CD4-positive, alpha-beta T cell treated with Interleukin-15 for 1 hour (primary cell): ENCODE measurements at regions not wholly inside any gene's neighbourhood (a gene's known extent, or its start where the extent isn't known, plus 50 kb on each side); places are given as distances from the start of the nearest gene placed in this dataset.
"Not testable (repeated sequence)": the region's sequence is repeated elsewhere in the genome, so short reads cannot be mapped to it uniquely, and the experiment has no call there.

Source experiments
- DNase-seq: peaks from one replicate; pipeline ENCODE4 v3.0.0-alpha.2; 2020

DNA sequence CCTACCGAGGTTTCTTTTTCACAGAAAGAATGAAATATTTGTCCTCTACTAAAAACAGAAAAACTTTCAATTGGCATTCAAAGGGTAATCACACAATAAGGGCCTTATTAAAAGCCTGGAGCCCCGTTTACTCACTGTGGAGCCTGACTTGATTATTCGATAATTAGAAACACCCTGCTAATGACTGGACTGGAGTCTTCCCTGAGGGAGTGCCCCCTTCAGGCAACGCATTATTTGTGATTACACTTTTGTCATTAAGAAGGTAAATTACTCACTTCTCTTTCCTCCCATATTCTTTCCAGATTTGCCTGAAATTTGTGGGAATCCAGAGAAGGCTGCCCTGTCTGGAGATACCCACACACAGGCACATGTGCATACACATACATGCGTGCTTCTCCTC is 444.2 kb upstream of the NPVF start:
- no peak for DNase-seq

DNA sequence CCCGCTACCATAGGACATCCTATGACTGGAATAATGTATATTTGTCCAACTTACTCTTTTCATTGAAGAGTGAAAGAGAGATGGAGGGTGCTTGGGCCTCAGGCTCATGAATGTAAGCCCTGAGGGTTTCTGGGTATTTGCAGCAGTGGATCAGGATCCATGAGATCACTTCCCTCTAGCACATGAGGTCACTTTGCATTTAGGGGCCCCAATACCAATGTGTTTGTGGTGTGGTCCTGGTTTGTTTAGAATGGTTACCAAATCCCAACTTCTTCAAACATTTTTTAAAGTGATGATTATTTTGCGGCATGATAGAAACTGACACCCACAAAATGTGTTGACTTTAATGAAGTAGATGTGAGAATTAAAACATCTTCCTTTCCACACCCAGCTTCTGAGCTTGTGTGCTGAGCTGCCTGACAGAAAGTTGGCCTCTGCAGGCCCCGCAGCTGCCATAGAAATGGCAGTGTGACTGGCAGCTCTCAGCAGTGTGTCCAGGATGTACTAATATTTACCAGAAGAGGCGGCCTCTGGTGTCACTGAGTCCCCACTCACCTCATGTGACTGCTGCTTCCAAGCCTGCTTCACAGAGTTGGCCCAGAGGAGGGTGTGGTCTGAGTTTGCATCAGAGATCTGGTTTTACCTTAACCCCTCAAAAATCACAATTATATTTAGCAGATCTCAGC is 447.6 kb upstream of the NPVF start:
- DNase-seq, result no peak

DNA sequence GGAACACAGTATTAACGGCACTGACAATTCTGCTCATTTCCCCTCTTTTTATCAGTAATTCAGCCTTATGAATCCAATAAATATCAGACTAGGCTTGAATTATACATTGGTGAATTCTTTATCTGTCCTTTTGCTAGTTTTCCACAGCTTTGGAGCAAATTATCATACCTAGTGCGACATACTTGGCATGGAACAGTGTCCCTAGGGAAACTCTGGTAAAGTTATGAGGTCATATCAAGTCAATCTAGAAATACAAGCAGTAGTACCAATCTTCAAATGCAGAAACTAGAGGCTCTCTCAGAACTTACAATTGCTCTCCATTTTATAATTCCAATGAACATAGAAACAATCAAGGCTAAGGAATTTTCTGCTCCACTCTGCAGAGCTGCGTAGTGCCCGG is 449.3 kb upstream of the NPVF start:
- no peak for DNase-seq

DNA sequence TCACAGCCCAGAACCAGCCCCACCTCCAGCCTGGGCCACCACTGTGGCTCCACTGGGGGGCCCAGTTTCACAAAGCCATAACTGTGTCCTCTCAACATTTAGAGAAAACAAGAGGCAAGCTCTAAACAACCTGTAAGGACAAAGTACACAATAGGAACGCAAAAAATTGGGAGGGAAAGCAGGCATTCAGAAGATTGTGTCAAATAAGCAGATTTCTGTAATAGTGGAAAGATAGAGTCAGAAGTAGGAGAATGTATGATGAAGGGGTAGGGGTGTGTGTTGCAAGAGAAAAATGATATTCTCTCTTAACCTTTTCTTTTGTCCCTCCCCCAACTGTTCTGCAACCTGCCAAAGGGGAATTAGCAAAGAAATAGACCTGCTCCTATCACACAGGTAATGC is 449.9 kb upstream of the NPVF start:
- DNase-seq, result no peak

DNA sequence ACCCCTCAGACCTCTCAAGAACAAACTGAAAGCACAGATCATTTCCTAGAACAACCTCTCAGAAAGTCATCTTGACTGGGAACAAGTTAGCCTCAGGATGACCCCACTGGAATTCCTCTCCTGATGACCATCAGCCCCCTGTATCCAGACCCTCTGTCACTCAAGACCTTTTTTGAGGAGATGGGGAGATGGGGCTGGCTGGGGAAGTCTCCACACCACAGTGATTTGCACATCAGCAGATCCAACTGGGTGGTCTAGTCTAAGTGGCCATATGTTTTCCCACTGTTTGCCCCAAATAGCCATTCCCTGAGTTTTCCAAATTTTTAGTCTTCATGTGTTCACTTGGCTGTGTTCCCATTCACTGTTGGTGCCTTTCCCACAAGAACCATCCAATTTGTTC is 452.4 kb upstream of the NPVF start:
- no peak for DNase-seq

DNA sequence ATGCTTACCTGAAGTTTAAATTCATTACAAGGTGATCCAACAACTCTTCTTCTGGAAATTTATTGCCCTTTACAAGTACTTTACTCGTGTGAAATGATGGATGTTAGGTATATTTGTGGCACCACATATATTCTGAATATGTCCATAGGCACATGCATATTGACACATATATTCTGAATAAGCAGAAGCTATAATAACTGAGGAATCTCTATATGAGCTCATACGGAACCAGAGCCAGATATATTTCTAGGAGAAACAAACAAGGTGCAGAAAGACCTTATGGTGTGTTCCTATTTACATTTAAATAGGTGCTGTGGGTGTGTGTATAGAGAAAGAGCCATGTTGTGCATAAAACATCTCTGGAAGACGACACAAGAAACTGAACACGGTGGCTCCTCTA is 456.1 kb upstream of the NPVF start:
- DNase-seq, result no peak

DNA sequence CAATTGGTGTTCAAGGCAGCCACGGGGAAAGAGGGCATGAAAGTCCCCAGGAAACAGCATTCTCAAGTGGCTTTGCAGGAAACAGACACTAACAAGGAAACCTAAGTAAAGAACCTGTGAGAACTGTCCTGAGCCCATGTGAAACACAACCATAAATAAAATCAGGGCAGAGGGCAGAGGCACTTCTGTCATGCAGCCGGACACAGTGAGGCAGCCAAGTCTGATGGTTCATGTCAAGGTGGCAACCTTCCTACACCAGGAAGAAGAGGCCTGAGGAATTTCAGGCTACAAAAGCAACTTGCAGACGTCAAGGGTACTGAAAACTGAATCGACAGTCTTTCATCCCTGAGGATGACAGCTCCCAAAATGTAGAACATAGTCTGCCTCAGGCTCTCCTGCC is 458.2 kb upstream of the NPVF start:
- no peak for DNase-seq

DNA sequence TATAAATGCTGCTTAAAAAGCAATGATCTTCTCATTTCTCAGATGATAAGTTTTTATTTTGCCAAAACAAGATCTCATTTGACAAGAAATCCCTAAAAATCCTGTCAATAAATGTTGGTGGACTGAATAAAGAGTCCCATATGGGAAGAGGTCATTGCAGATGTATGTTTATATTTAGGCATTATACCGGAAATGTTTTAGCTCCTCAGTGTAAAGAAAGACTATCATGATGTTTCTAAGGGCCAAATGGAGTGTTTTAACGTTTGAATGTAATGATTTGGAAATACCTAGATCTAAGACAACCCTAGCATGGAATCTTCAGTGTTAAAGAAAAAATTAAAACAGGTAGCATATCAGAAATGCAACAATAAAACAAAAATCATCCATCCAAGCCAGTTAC is 457.8 kb upstream of the NFE2L3 start:
- DNase-seq, result no peak

DNA sequence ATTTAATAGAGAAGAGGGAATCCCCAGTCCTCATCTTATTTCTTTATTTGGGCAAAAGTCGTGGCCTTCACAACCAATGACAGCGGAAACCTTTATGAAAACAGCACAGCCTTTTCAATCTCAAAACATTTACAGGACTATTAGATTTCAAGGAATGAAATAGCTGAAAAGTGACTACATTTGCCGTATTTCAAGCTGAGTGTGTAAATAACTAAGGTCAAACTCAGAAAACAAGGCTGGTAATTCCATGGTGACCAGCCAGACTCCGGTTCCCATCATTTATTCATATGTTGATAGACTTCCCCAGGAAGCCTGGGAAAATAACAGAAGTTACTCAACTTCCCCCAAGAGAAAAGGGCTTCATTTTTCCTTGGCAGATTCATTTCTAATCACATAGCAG is 457.3 kb upstream of the NFE2L3 start:
- DNase-seq, result no peak

DNA sequence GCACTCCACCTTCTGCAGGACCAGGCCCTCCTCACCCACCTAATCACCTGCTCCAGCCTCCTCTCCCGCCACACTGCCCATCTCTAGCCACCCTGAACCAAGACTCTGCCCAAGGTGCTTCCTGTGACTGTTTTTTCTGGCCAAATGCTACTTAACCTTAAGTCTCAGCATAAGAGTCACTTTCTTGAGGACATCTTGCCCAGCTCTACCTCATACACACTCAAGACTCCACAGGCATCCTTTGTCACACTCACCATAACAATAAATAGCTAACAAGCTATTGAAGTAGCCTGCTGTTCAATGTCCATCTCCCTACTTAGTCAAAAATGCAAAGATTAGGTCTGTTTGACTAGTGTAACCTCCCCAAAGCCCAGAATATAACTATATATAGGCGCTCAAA is 455.4 kb upstream of the NFE2L3 start:
- DNase-seq, result no peak

DNA sequence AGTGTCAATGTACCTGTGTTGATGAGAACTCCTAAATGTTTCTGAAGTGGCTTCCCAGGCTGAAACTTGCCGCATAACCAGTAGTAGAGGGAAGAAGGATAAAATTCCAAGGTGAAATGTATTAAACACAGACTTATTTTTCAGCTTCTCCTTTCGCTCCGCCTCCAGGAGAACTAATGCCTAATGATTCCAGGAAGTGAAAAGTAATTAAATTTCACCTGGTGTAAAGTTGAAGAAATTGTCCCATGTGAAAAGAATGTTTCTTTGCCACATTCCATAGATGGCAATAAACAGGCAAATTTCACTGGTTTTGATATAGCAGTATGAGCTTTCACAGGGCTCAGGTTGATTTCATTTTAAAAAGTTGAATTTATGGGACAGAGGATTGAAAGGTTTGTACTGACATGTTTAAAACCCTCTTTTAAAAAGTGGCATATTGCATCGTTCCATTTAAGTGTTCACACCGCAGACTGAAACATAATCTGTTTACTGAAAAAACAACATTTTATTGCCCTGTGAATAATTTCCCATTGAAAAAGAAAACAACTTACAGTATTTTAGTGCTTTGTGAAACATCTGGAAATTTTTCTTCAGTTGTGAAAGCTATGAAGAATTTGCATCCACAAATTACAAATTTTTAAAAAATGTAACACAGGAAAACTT is 453.4 kb upstream of the NFE2L3 start:
- no peak for DNase-seq

DNA sequence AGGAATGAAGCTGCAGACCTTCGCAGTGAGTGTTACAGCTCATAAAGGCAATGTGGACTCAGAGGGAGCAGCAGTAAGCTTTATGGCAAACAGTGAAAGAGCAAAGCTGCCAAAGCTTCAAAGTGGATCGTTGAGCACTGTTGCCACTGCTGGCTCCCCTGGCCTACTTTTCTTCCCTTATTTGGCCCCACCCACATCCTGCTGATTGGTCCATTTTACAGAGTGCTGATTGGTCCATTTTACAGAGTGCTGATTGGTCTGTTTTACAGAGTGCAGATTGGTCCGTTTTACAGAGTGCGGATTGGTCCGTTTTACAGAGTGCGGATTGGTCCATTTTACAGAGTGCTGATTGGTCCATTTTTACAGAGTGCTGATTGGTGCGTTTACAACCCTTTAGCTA is 451.9 kb upstream of the NFE2L3 start:
- DNase-seq, result not testable (repeated sequence)

DNA sequence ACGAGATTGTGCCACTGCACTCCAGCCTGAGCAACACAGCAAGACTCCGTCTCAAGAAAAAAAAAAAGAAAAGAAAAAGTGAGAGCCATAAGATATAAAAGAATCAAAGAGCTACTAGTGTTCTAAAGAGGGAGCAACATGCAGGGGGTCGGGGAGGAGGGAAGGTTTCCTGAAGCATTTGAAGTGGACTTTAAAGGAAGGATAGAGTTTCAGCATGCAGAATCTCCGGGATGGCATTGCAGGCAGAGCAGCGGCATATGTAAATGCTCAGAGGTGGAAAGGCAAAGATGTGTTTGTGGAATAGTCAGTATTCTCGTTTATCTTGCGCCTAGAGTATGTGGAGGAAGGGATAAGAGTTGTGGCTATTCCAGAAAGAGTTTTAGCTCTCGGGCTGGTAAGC is 447.6 kb upstream of the NFE2L3 start:
- DNase-seq, result no peak

DNA sequence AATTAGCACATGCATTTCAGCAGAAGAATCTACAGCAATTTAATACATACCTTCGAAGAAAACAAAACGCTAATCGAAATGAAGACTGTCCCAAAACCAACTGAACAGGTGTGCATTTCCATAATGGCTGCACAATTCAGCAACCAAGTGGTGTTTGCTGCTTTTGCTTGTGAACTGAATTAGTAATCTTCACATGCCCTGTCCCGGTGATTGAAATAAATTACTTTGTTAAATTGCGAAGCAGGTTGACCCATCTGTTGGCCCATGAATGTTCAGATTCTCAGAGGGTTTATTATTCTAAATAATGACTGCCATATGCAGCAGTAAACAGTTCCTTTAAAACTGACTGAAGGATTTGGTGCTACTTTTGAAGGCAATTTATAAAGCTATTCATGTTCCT is 445.2 kb upstream of the NFE2L3 start:
- no peak for DNase-seq

DNA sequence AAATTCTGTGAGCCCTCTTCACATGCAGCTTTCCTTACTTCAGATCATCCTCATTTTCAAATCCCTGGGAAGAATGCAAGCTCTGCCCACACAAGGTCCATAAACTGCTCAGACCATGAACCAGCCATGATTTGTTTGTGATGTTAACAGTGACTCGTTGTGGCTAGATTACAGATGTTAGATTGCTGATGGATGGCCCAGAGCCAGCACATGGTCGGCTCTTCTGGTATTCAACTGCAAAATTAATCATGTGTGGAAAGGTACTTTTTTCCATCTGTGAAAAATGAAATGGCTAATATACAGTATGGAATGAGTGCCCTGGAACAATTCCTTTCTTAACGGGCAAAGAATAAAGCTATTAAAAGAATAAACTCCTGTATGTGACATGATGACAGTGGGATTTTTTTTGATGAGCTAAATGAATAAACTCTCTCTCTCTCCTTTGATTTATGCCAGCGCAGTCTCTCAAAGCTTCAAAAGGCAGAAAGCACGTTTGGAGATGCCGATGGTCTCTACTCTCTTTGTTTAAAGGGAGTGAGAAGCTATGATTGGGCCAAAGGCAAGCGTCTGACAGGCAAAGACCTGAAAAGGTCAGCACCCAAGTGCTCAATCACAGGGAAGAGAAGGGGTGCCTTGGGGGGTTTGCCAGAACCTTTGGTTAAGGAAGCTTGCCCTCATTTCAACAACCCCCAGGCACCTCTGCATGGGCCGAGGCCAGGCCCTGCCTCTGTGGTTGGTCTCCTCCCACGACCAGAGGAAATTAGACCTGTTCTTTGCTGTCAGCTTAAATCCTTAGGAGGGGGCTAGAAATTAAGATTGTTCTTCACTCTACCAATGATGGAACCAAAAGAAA is 444.0 kb upstream of the NFE2L3 start:
- no peak for DNase-seq

DNA sequence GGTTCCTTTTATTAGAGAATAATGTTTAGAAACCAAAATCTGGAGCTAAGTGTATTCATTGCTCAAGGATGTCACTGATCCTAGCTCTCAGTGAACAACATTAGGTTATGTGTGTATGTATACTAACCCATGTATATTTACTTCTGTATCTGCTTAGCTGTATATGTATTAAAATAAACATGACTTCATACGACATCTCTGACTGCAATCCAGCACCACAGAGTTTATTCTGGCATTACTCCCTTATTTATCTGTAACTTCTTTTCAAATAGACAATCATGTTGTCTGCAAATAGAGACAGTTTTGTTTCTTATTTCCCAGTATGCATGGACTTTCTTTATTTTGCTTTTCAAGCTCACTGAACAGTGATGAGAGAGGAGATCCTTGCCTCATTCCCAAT is 441.0 kb upstream of the NFE2L3 start:
- no peak for DNase-seq

DNA sequence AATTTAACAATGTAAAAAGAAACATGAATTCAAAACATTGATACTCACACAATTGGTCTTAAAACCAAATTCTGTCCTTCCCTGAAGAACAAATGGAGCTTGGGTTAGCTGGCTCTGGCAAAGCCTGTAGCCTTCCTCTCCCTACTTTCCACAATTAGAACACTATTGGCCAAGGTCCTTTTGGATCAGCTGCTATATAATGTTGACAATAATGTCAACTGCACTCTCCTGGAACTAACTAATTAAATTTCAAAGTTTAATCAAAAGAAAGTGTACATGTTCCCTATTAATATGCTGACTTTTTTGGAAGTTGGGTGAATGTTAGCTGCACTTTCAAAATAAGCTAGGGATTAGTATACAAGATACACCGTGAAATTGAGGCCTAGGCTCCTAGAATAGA is 440.1 kb upstream of the NFE2L3 start:
- DNase-seq, result no peak

DNA sequence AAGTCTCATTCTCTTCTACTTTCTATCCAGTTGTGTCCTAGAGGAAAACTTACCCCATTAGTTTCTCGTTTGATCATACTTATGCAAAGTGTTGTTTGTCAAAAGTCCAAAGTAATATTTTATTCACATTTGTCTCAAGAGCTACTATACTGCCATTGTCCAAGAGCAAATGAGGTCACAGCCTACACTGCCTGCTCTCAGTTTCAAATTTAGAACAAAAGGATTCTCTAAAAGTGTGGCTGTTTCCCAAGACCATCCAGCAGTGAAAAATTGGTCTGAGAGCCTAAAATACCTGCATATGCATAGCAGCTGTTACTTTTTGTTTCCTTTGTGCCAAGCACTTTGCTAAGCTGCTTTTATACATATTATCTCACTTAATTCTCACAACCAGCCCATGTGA is 439.5 kb upstream of the NFE2L3 start:
- no peak for DNase-seq

DNA sequence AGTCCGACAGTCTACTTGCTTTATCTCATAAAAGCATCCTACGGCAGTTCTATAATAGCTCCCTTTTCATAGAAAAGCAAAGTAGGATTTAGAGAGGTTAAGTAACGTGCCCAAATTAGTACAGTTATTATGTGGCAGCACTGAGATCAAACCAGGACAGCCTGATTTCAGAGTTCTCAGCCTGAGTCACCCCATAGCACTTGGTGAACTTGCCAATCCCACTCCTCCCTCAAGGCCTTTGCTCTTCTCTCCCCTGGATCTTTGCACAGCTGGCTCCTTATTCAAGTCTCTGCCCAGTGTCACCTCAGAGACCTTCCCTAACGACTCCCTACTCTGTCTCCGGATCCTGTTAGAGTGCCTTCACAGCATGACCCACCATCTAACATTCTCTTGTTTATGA is 438.0 kb upstream of the NFE2L3 start:
- no peak for DNase-seq

DNA sequence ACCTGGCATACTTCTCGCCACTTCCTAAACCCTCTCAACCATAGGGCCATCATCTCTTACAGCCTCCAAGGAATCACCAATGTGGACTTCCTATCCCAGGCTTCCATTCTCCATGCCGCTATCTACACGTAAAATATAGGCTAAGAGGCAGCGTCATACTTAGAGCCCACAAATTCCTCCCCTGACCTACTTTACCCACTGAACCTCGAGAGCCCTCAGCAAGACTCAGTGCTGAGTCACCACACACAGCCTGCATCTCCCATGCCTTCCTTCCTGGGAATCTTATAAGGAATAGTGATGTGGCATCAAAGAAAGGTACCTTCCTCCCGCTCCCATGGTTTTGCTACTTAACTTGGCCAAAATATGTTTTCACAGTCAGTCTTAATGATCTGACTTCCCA is 435.6 kb upstream of the NFE2L3 start:
- DNase-seq, result no peak

DNA sequence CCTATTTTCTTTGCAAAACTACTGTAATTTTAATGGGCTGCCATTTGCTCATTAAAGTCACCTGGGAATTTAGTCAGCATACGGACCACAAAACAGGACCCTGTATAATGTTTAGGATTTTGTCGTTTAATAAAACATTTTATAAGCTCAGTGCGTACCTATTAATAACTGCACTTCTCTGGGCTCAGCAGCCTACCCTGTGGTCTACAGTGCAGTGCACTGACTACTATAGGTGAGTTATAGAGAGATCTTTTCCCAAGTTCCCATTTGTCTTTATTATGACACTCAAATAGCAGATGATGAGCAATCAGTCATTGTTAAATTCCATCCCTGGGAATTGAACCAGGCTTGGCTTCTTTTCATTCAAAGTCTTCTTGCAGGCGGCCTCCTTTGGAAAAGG is 433.4 kb upstream of the NFE2L3 start:
- no peak for DNase-seq

DNA sequence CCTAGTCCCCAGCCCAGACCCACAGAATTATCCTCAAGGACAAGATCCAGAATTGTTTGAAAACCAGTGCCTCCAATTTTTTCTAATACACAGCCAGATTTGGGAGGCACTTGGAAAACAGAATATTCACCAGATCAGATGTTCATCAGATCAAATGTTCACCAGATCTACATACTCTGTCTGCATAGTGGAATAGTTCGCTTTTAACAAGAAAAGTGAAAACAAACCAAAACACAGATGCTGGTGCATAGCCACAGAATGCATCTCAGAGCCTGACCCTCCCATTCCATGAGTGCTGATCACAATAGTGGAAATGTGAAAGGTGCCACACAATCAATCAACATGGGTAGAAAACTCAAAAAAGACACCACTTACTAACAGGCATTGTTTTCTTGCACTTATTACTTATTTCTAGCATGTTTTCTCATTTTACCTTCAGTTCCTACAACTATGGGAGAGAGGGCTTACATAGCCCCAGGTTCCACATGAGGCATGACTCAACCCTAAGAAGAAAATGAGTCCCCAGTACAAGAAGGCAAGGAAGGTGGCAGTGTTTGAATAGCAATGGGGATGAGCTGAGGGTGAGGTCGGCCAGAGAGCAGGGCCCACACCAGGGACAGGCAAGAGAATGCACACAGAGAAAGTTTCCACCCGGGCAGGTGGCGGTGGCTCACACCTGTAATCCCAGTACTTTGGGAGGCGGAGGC is 432.7 kb upstream of the NFE2L3 start:
- no peak for DNase-seq

DNA sequence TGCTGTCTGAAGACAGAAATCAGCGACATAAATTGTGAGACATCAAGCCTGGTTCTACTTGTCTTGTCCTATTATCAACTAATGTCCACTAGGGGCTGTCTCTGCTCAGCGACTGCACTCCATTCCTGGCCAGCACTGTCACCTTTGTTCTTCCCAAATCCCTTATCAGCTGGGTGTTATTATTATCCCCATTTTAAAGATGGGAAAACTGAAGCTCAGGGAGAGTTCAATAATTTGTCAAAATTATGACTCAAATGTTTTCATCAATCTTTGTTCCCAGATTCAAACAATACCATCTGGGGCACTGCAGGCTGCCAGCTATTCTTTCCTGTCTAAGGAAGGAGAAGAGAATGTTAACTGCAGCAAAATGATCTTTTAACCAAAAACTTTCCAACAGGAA is 431.6 kb upstream of the NFE2L3 start:
- no peak for DNase-seq

DNA sequence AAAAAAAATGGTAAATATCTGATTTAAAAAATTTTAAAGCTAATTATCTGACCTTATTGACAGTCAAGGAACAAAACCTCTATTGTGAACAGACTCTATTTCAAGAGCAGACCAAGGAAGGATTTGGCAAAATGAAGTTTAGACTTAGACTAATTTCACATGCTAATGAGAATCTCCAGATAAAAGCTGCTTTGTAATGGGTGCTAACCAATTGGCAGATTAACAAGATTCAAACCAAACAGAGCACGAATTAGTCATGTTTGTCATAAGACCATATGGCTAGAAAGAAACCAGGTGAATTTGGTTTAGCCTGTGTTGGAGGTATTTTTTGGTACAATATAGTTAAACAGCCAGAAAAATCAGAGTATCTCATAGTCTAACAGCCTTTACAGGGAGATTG is 429.1 kb upstream of the NFE2L3 start:
- DNase-seq, result no peak
